ENCODE measurements at regions not wholly inside any gene's neighbourhood (a gene's known extent, or its start where the extent isn't known, plus 50 kb on each side); places are given as distances from the start of the nearest gene placed in this dataset.

DNA sequence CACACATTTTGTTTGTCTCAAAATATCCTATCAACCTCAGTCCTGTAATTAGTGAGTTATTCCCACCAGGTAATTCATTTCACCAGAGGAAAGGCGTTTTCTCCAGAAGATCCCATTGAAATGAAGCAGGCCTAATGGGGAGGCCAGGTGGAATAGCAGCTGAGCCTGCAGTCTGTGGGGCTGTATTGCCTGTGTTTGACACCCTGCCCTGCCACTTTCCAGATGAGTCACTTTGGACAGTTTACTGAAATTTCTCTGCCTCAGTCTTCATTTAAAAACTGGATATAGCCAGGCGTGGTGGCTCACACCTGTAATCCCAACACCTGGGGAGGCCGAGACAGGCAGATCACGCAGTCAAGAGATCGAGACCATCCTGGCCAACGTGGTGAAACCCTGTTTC is 78.1 kb upstream of the PPP2R5A start:
- Histone ChIP-seq H3K9ac (ENCODE audit: low read length in 3 of 3) (no peak overlapping the region), H3K4me1 (ENCODE audit: control insufficient read depth in 2 of 3, insufficient read depth in 2 of 3, low read depth in 1 of 3, low read length in 3 of 3) (peaks cover 0 to 2% (median 0%) of the 10 kb centered on the region in 3 donors), H3K4me3 (ENCODE audit: low read length in 3 of 3) (no peak overlapping the region), H3K9me3 (ENCODE audit: control insufficient read depth in 2 of 3, insufficient read depth in 1 of 3, low read length in 3 of 3) (no peaks in the 10 kb centered on the region), H3K27ac (ENCODE audit: low read depth in 2 of 2, low read length in 2 of 2) (no peak overlapping the region), H3K36me3 (ENCODE audit: control insufficient read depth in 2 of 3, insufficient read depth in 3 of 3, low read length in 3 of 3) (no peaks in the 10 kb centered on the region), H3K27me3 (ENCODE audit: control insufficient read depth, insufficient read depth, low read length) (no peaks in the 10 kb centered on the region)
- DNase-seq: no peak
- TF ChIP-seq, protein P1, sequence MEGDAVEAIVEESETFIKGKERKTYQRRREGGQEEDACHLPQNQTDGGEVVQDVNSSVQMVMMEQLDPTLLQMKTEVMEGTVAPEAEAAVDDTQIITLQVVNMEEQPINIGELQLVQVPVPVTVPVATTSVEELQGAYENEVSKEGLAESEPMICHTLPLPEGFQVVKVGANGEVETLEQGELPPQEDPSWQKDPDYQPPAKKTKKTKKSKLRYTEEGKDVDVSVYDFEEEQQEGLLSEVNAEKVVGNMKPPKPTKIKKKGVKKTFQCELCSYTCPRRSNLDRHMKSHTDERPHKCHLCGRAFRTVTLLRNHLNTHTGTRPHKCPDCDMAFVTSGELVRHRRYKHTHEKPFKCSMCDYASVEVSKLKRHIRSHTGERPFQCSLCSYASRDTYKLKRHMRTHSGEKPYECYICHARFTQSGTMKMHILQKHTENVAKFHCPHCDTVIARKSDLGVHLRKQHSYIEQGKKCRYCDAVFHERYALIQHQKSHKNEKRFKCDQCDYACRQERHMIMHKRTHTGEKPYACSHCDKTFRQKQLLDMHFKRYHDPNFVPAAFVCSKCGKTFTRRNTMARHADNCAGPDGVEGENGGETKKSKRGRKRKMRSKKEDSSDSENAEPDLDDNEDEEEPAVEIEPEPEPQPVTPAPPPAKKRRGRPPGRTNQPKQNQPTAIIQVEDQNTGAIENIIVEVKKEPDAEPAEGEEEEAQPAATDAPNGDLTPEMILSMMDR (IDR thresholded peaks at IDR 0.05; ENCODE audit: borderline replicate concordance, extremely low read depth, insufficient read depth): no peak
- intact Hi-C loops (cut with DNase I): no loop called here
- FAIRE-seq: no peak

DNA sequence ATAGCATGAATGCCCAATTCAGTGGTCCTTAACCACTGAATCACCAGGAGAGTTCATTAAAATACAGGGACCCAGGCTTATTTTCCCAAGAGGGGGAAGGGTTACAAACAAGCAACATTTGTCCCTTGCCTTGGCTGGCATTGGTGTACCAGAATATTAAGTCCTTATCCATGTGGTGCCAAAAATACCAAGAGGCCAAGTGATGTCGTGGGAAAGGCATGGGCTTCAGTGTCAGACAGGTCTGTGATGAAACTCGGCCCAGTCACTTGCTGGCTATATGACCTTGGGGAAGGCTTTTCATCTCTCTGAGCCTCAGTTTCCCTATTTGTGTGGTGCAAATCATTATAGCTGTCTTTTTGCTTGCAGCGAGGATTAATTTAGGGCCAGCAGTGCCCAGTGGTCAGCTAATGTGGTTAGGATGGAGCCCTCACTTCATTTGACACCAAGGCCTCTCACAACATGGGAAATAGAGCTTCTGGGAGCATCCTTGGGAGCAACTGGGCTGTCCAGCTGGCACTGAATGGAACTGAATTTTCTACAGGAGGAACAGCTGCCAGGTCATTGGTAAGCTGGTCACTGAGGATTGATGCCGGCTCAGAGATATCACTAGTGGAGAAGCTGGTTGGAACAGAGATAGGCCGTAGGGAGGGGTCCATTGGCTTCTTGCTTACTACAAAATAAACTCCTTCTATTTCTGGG is 77.2 kb upstream of the PPP2R5A start:
- intact Hi-C loops (cut with DNase I): no loop called here
- no peak overlapping the region for H3K4me3 ChIP-seq (ENCODE audit: low read length in 3 of 3)
- no peaks in the 10 kb centered on the region for H3K36me3 ChIP-seq (ENCODE audit: control insufficient read depth in 2 of 3, insufficient read depth in 3 of 3, low read length in 3 of 3)
- no peak overlapping the region for H3K9ac ChIP-seq (ENCODE audit: low read length in 3 of 3)
- DNase-seq (no peak), FAIRE-seq (no peak)
- no peak overlapping the region for H3K27ac ChIP-seq (ENCODE audit: low read depth in 2 of 2, low read length in 2 of 2)
- TF ChIP-seq, protein P1 (IDR thresholded peaks at IDR 0.05; ENCODE audit: borderline replicate concordance, extremely low read depth, insufficient read depth): no peak
- H3K9me3 ChIP-seq (ENCODE audit: control insufficient read depth in 2 of 3, insufficient read depth in 1 of 3, low read length in 3 of 3): no peaks in the 10 kb centered on the region
- peaks cover 0 to 2% (median 0%) of the 10 kb centered on the region in 3 donors for H3K4me1 ChIP-seq (ENCODE audit: control insufficient read depth in 2 of 3, insufficient read depth in 2 of 3, low read depth in 1 of 3, low read length in 3 of 3)
- H3K27me3 ChIP-seq (ENCODE audit: control insufficient read depth, insufficient read depth, low read length): no peaks in the 10 kb centered on the region

DNA sequence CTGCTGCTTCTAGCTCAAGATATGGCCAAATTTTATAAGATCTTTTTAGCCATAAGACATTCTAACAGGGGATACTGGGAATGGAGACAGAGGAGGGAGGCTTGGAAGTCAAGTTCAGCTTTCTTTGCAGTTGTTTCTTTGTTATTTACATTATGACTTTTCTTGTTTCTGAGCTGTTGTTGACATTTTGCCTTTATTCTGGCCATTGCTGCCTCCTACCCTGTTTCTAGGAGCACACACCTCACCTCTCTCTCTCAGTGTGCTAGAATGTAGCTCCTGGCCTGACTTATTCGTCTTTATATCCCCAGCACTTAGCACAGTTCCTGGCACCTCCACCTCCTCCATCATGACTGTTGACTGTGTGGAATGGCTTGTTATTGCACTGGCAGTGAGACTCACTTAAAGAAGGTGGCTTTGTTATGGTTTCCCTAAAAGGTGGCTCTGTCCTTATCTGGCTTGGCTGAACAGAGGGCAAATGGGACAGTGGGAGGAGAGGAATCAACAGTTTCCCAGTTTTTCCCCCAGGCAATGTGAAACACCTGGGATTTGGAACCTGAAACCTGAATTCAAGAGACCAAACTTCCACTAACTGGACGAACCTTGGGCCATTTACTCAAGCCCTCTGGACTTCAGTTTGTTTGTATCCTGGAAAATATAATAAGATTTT is 76.1 kb upstream of the PPP2R5A start:
- Histone ChIP-seq H3K4me3 (ENCODE audit: low read length in 3 of 3) (no peak overlapping the region), H3K9me3 (ENCODE audit: control insufficient read depth in 2 of 3, insufficient read depth in 1 of 3, low read length in 3 of 3) (no peaks in the 10 kb centered on the region), H3K27me3 (ENCODE audit: control insufficient read depth, insufficient read depth, low read length) (no peaks in the 10 kb centered on the region), H3K9ac (ENCODE audit: low read length in 3 of 3) (no peak overlapping the region), H3K27ac (ENCODE audit: low read depth in 2 of 2, low read length in 2 of 2) (no peak overlapping the region), H3K36me3 (ENCODE audit: control insufficient read depth in 2 of 3, insufficient read depth in 3 of 3, low read length in 3 of 3) (no peaks in the 10 kb centered on the region), H3K4me1 (ENCODE audit: control insufficient read depth in 2 of 3, insufficient read depth in 2 of 3, low read depth in 1 of 3, low read length in 3 of 3) (no peaks in the 10 kb centered on the region)
- no peak for DNase-seq
- intact Hi-C loops (cut with DNase I): no loop called here
- FAIRE-seq: no peak
- TF ChIP-seq, protein P1 (IDR thresholded peaks at IDR 0.05; ENCODE audit: borderline replicate concordance, extremely low read depth, insufficient read depth): no peak

Measured in kidney (tissue), 13 donors.